Body of pancreas (tissue), 4 donors: ENCODE measurements at regions not wholly inside any gene's neighbourhood (a gene's known extent, or its start where the extent isn't known, plus 50 kb on each side); places are given as distances from the start of the nearest gene placed in this dataset.
A peak's percentile ranks its signal among the peaks of the same experiment; 100 is the strongest.

ENCODE experiments used
- ATAC-seq: fragments of 150-250 bp; one replicate; pipeline ENCODE4 v1.9.1; 2016
- DNase-seq, 4 donors: peaks; one replicate each; pipeline ENCODE4 v3.0.0-alpha.2; 2019
- H3K27ac ChIP-seq, 4 donors: fragments of 200-600 bp; sonication (generic); 1 replicate in 3 of 4; 2 replicates in 1 of 4; pipeline versions ENCODE4 v1.5.1 to v1.6.1; 2016 to 2019; ENCODE audit warnings: mild to moderate bottlenecking in 1 of 4, mixed read lengths in 1 of 4, moderate library complexity in 1 of 4
- H3K27me3 ChIP-seq, 2 donors: fragments of 200-600 bp; sonication (generic); one replicate each; pipeline ENCODE4 v1.6.0; 2016; ENCODE audit warnings: mild to moderate bottlenecking in 1 of 2
- H3K36me3 ChIP-seq, 2 donors: fragments of 200-600 bp; sonication (generic); replicated peaks in 1 of 2; 2 replicates each; pipeline ENCODE4 v1.5.1; 2016; ENCODE audit warnings: low read depth in 2 of 2; ENCODE audit not compliant: insufficient read depth in 1 of 2
- H3K4me1 ChIP-seq: fragments of 200-600 bp; sonication (generic); one replicate; pipeline ENCODE4 v1.6.0; 2016
- H3K4me3 ChIP-seq, 2 donors: fragments of 200-600 bp; sonication (generic); 1 replicate in 1 of 2; 2 replicates in 1 of 2; pipeline ENCODE4 v1.5.1; 2016 to 2019
- H3K9me3 ChIP-seq, 3 donors: fragments of 200-600 bp; sonication (generic); 1 replicate in 2 of 3; 2 replicates in 1 of 3; pipeline ENCODE4 v1.5.1; 2016
- CTCF ChIP-seq, 7 experiments: fragments of 450-650 bp in 4 of 7; fragments of 200-600 bp in 3 of 7; sonication (generic) in 3 of 7; IDR thresholded peaks; one replicate each; pipeline ENCODE4 v1.5.1; 2016 to 2019; ENCODE audit warnings: antibody characterized with exemption in 7 of 7
- POLR2A ChIP-seq, 3 donors: fragments of 450-650 bp; IDR thresholded peaks; one replicate each; pipeline ENCODE4 v1.6.1; 2016; ENCODE audit warnings: antibody characterized with exemption in 3 of 3, mild to moderate bottlenecking in 2 of 3
- WGBS, 2 donors: methylation state at CpG; one replicate each; pipeline ENCODE4 v1.1.5; 2017; 5-methylcytosine and 5-hydroxymethylcytosine counted together
- intact Hi-C: fragments of 100-400 bp; cut with DNase I; formaldehyde crosslinking; loops from one replicate; pipeline ENCODE4 v1.15.1; 2023

DNA sequence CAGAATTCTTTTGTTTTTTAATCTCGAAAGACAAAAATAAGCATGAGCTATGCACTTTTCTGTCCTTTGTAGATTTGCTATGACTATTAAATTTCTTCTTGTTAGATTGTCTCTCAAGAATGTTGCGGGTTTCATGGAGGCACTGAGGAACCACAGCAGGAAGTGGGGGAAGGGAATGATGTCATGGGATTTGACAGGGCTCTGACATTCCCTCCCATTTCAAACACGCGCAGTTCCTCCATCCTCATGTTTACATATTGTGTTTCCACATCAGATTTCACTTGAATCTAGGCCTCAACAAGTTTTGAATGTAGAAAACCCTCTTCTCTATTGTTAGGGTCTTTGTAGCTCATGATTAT, 154.8 kb downstream of the PALM2AKAP2 start:
- H3K27me3 ChIP-seq, result no peaks in the 10 kb centered on the region
- 78 to 79% methylated on average over 4 of the region's 4 CpGs for WGBS, 2 donors
- no peak overlapping the region for H3K27ac ChIP-seq
- DNase-seq, result peak in 1 of 4 donors; percentile 8
- intact Hi-C loops, result no loop called here
- H3K4me1 ChIP-seq, result peaks cover 3% of the 10 kb centered on the region
- TF ChIP-seq POLR2A (IDR thresholded peaks at IDR 0.05) (no peak), CTCF (IDR thresholded peaks at IDR 0.05) (no peak)
- no peaks in the 10 kb centered on the region for H3K9me3 ChIP-seq
- H3K36me3 ChIP-seq, result no peaks in the 10 kb centered on the region
- H3K4me3 ChIP-seq, result no peak overlapping the region
- no peak for ATAC-seq

GRCh38 chr9:109935406-109936087, 155.5 kb downstream of the PALM2AKAP2 start:
- WGBS, 2 donors, result 81 to 96% methylated on average over 1 of the region's 1 CpG
- Histone ChIP-seq H3K27ac (no peak overlapping the region), H3K4me1 (peaks cover 6% of the 10 kb centered on the region), H3K36me3 (no peaks in the 10 kb centered on the region), H3K27me3 (no peaks in the 10 kb centered on the region), H3K4me3 (no peak overlapping the region), H3K9me3 (no peaks in the 10 kb centered on the region)
- ATAC-seq, result no peak
- intact Hi-C loops, result no loop called here
- no peak for TF ChIP-seq POLR2A (IDR thresholded peaks at IDR 0.05)
- TF ChIP-seq CTCF (IDR thresholded peaks at IDR 0.05), result no peak
- no peak for DNase-seq

DNA sequence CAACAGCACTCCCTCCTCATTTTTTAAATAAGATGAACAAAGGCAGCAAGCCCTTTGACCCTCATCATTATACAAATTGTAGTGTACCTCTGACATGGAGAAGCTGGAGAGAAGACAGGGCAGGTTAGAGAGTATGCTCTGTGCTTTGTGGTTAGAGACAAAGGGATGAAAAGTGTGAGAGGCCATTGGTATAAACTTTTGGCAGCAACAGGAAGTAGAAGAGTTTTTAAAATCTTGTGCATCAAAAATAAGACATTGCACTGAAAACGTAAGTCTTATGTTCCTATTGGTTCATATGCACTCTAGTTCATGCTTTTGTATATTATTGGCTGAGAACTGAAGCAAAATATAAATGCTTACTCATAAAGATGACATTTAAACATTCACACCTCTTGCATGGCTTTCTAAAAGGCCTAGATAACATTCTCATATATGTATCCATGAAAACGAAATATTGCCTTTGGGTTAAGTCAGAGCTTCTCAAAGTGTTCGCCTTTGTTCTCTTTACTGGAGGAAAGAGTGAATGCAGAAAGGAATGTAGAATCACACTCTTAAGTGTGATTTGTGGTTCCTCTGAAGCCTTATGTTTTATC, 158.0 kb downstream of the PALM2AKAP2 start:
- Histone ChIP-seq H3K27me3 (no peaks in the 10 kb centered on the region), H3K27ac (no peak overlapping the region), H3K4me3 (no peak overlapping the region), H3K9me3 (no peaks in the 10 kb centered on the region), H3K4me1 (peaks cover 6% of the 10 kb centered on the region), H3K36me3 (no peaks in the 10 kb centered on the region)
- 74 to 86% methylated on average over 3 of the region's 3 CpGs for WGBS, 2 donors
- intact Hi-C loops, result no loop called here
- ATAC-seq (no peak), DNase-seq (no peak)
- no peak for TF ChIP-seq POLR2A (IDR thresholded peaks at IDR 0.05)
- no peak for TF ChIP-seq CTCF (IDR thresholded peaks at IDR 0.05)

DNA sequence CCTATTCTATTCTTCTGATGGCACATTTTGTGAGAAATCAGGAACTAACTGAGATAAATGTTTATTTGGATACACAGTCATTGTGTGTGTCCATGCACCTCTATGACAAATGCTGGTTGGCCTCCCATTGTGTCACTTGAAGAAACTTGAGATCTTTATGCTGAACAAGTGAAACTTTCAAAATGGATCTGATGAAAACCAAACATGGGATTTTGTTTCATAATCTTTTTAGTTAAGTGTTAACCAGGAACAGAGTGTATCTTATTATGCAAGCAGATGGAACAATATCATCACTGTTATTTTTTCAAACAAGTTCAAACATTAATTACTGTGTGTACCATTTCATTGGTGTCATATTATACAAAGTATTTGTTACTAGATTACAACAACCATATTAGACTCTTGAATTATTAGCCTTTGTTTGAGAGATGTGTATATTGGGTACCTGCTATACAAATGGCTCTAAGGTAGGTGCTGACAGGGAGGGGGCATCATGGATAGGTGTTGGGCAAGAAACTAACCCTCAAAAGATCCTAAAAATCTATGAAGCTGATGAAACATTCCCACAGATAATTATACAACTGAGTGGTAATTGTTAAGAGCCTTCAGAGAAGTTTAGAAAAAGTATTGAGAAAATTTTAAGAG, 159.8 kb downstream of the PALM2AKAP2 start:
- Histone ChIP-seq H3K36me3 (no peaks in the 10 kb centered on the region), H3K27ac (no peak overlapping the region), H3K4me1 (peaks cover 6% of the 10 kb centered on the region), H3K9me3 (no peaks in the 10 kb centered on the region), H3K27me3 (no peaks in the 10 kb centered on the region), H3K4me3 (no peak overlapping the region)
- DNase-seq (no peak), ATAC-seq (no peak)
- intact Hi-C loops, result no loop called here
- TF ChIP-seq CTCF (IDR thresholded peaks at IDR 0.05), result no peak
- no peak for TF ChIP-seq POLR2A (IDR thresholded peaks at IDR 0.05)
